DND-41 (cell line): ENCODE measurements at regions not wholly inside any gene's neighbourhood (a gene's known extent, or its start where the extent isn't known, plus 50 kb on each side); places are given as distances from the start of the nearest gene placed in this dataset.

Experiments used
- ATAC-seq: fragments of 200-7000 bp; cut with Tn5 transposase; 3 replicates; pipeline ENCODE4 v1.9.1; 2021; ENCODE audit warnings: low read depth; ENCODE audit not compliant: insufficient read depth
- DNase-seq: peaks from one replicate; pipeline ENCODE4 v3.0.0-alpha.2; 2020
- H2AFZ ChIP-seq: 2 replicates; pipeline ENCODE4 v1.6.0; 2012; ENCODE audit warnings: low read depth, low read length
- H3K27ac ChIP-seq: 2 replicates; pipeline ENCODE4 v1.5.1; 2012; ENCODE audit warnings: low read length, inconsistent platforms
- H3K27me3 ChIP-seq: fragments of 200-600 bp; sonication (generic); 2 replicates; pipeline ENCODE4 v1.6.0; 2012; ENCODE audit warnings: low read length, mild to moderate bottlenecking, inconsistent platforms; ENCODE audit not compliant: insufficient read depth, poor library complexity
- H3K36me3 ChIP-seq: 2 replicates; pipeline ENCODE4 v1.5.1; 2012; ENCODE audit warnings: low read length, inconsistent platforms; ENCODE audit not compliant: insufficient read depth
- H3K4me1 ChIP-seq: 2 replicates; pipeline ENCODE4 v1.5.1; 2012; ENCODE audit warnings: mild to moderate bottlenecking, low read length; ENCODE audit not compliant: insufficient read depth
- H3K4me2 ChIP-seq: 2 replicates; pipeline ENCODE4 v1.6.0; 2012; ENCODE audit warnings: mild to moderate bottlenecking, moderate library complexity, low read length, inconsistent platforms; ENCODE audit not compliant: insufficient read depth
- H3K4me3 ChIP-seq, 2 experiments: fragments of 200-600 bp in 1 of 2; shearing (Covaris generic) in 1 of 2; 2 replicates each; pipeline ENCODE4 v1.5.1; 2012 to 2016; ENCODE audit warnings: inconsistent platforms in 2 of 2, low read length in 2 of 2, mild to moderate bottlenecking in 2 of 2, low read depth in 1 of 2, moderate library complexity in 1 of 2
- H3K79me2 ChIP-seq: 2 replicates; pipeline ENCODE4 v1.6.0; 2012; ENCODE audit warnings: low read length, inconsistent platforms; ENCODE audit not compliant: insufficient read depth
- H3K9ac ChIP-seq: 2 replicates; pipeline ENCODE4 v1.6.0; 2012; ENCODE audit warnings: low read depth, mild to moderate bottlenecking, inconsistent platforms, low read length, moderate library complexity
- H3K9me3 ChIP-seq: 2 replicates; pipeline ENCODE4 v1.5.1; 2012; ENCODE audit warnings: low read length, moderate library complexity, mild to moderate bottlenecking, inconsistent platforms; ENCODE audit not compliant: insufficient read depth, severe bottlenecking
- H4K20me1 ChIP-seq: 2 replicates; pipeline ENCODE4 v1.6.0; 2012; ENCODE audit warnings: low read length; ENCODE audit not compliant: insufficient read depth
- CTCF ChIP-seq: IDR thresholded peaks from 2 replicates; pipeline ENCODE4 v1.5.1; 2012; ENCODE audit warnings: borderline replicate concordance, low read length, moderate library complexity, mild to moderate bottlenecking; ENCODE audit not compliant: poor library complexity, severe bottlenecking; ENCODE audit errors: extremely low read depth
- EZH2 ChIP-seq: IDR thresholded peaks from 3 replicates; pipeline ENCODE4 v1.6.1; 2012; ENCODE audit warnings: borderline replicate concordance, low read depth, mild to moderate bottlenecking, moderate library complexity, low read length, inconsistent platforms; ENCODE audit not compliant: severe bottlenecking

GRCh38 chr5:124921694-124922093 is 175.3 kb upstream of the ZNF608 start:
- H3K4me2 ChIP-seq = no peak overlapping the region
- H3K79me2 ChIP-seq = no peaks in the 10 kb centered on the region
- no peaks in the 10 kb centered on the region for H3K27me3 ChIP-seq
- no peak overlapping the region for H3K9ac ChIP-seq
- H3K36me3 ChIP-seq = no peaks in the 10 kb centered on the region
- peaks cover 68% of the 10 kb centered on the region for H3K4me1 ChIP-seq
- H4K20me1 ChIP-seq = no peaks in the 10 kb centered on the region
- DNase-seq = no peak
- no peak for ATAC-seq
- no peak overlapping the region for H3K4me3 ChIP-seq
- peak overlapping the region; percentile 70; the same call in 1 of the 2 replicates for H3K27ac ChIP-seq
- no peak overlapping the region for H2AFZ ChIP-seq
- no peak for TF ChIP-seq EZH2
- no peak for TF ChIP-seq CTCF
- H3K9me3 ChIP-seq = no peaks in the 10 kb centered on the region

- H3K79me2 ChIP-seq = no peaks in the 10 kb centered on the region
- no peaks in the 10 kb centered on the region for H3K27me3 ChIP-seq
- H2AFZ ChIP-seq = peak overlapping the region; percentile 35; the same call in 1 of the 2 replicates
- H3K4me3 ChIP-seq = no peak overlapping the region
- H3K9ac ChIP-seq = no peak overlapping the region
- peak overlapping the region; percentile 50; the same call in 1 of the 2 replicates for H3K27ac ChIP-seq
- no peaks in the 10 kb centered on the region for H4K20me1 ChIP-seq
- no peaks in the 10 kb centered on the region for H3K9me3 ChIP-seq
- ATAC-seq (no peak), DNase-seq (no peak)
- no peak overlapping the region for H3K4me2 ChIP-seq
- no peaks in the 10 kb centered on the region for H3K36me3 ChIP-seq
- peaks cover 61% of the 10 kb centered on the region for H3K4me1 ChIP-seq
- no peak for TF ChIP-seq EZH2
- no peak for TF ChIP-seq CTCF
Measured at GRCh38 chr5:124922255-124922975, 176.0 kb upstream of the ZNF608 start.

GRCh38 chr5:124923131-124923530 is 176.7 kb upstream of the ZNF608 start:
- H3K27ac ChIP-seq = peak overlapping the region; percentile 50

More at GRCh38 chr5:124923131-124923530, 176.7 kb upstream of the ZNF608 start:
- no peak overlapping the region for H3K9ac ChIP-seq
- H2AFZ ChIP-seq = peak overlapping the region; percentile 35
- H3K79me2 ChIP-seq = no peaks in the 10 kb centered on the region
- H3K4me1 ChIP-seq = peaks cover 53% of the 10 kb centered on the region
- H3K36me3 ChIP-seq = no peaks in the 10 kb centered on the region
- ATAC-seq = no peak
- H3K27me3 ChIP-seq = no peaks in the 10 kb centered on the region
- H4K20me1 ChIP-seq = no peaks in the 10 kb centered on the region
- H3K4me2 ChIP-seq = no peak overlapping the region
- TF ChIP-seq CTCF (no peak), EZH2 (no peak)
- no peak overlapping the region for H3K4me3 ChIP-seq
- no peak for DNase-seq
- H3K9me3 ChIP-seq = no peaks in the 10 kb centered on the region
